H9 (cell line): ENCODE measurements at regions not wholly inside any gene's neighbourhood (a gene's known extent, or its start where the extent isn't known, plus 50 kb on each side); places are given as distances from the start of the nearest gene placed in this dataset.
"Not testable (repeated sequence)": the region's sequence is repeated elsewhere in the genome, so short reads cannot be mapped to it uniquely, and the experiment has no call there.

Experiments used
- DNase-seq: peaks from one replicate; pipeline ENCODE4 v3.0.0-alpha.2; 2017
- H2AFZ ChIP-seq: one replicate; pipeline ENCODE4 v1.6.1; 2013; ENCODE audit warnings: mild to moderate bottlenecking, low read length, control low read depth, moderate library complexity
- H2AK5ac ChIP-seq: 2 replicates; pipeline ENCODE4 v1.6.1; 2013; ENCODE audit warnings: low read length, control low read depth, mixed read lengths; ENCODE audit not compliant: insufficient read length
- H2BK120ac ChIP-seq: one replicate; pipeline ENCODE4 v1.6.1; 2013; ENCODE audit warnings: low read depth, mild to moderate bottlenecking, low read length, control low read depth, inconsistent platforms; ENCODE audit not compliant: poor library complexity, severe bottlenecking
- H2BK12ac ChIP-seq: 2 replicates; pipeline ENCODE4 v1.6.1; 2013; ENCODE audit warnings: low read length, control low read depth, mixed read lengths, low read depth; ENCODE audit not compliant: insufficient read length
- H2BK15ac ChIP-seq: 2 replicates; pipeline ENCODE4 v1.6.1; 2013; ENCODE audit warnings: low read depth, low read length, control low read depth
- H2BK20ac ChIP-seq: one replicate; pipeline ENCODE4 v1.6.1; 2013; ENCODE audit warnings: low read depth, mild to moderate bottlenecking, low read length, control low read depth, inconsistent platforms; ENCODE audit not compliant: poor library complexity, severe bottlenecking
- H2BK5ac ChIP-seq: 2 replicates; pipeline ENCODE4 v1.6.1; 2013; ENCODE audit warnings: low read length, control low read depth, mixed read lengths; ENCODE audit not compliant: insufficient read length
- H3K14ac ChIP-seq: 2 replicates; pipeline ENCODE4 v1.6.1; 2013; ENCODE audit warnings: low read length, control low read depth; ENCODE audit not compliant: insufficient read depth
- H3K18ac ChIP-seq: 2 replicates; pipeline ENCODE4 v1.6.1; 2013; ENCODE audit warnings: low read depth, mild to moderate bottlenecking, mixed read lengths, low read length, control low read depth; ENCODE audit not compliant: insufficient read length
- H3K23ac ChIP-seq: 2 replicates; pipeline ENCODE4 v1.6.1; 2013; ENCODE audit warnings: low read length, control low read depth, mixed read lengths, low read depth; ENCODE audit not compliant: insufficient read length
- H3K23me2 ChIP-seq: 2 replicates; pipeline ENCODE4 v1.6.1; 2013; ENCODE audit warnings: low read depth, mild to moderate bottlenecking, mixed read lengths, low read length, control low read depth; ENCODE audit not compliant: insufficient read length, poor library complexity, severe bottlenecking
- H3K27ac ChIP-seq: 2 replicates; pipeline ENCODE4 v1.5.1; 2013; ENCODE audit warnings: low read length, control low read depth, mixed read lengths, low read depth; ENCODE audit not compliant: insufficient read length
- H3K27me3 ChIP-seq: 2 replicates; pipeline ENCODE4 v1.6.1; 2013; ENCODE audit warnings: low read length, control low read depth, inconsistent platforms; ENCODE audit not compliant: insufficient read depth
- H3K4ac ChIP-seq: 2 replicates; pipeline ENCODE4 v1.6.1; 2013; ENCODE audit warnings: low read depth, mild to moderate bottlenecking, control low read depth, inconsistent platforms, low read length, moderate library complexity
- H3K4me1 ChIP-seq: 2 replicates; pipeline ENCODE4 v1.6.1; 2013; ENCODE audit warnings: low read length, control low read depth, inconsistent platforms; ENCODE audit not compliant: insufficient read depth
- H3K4me2 ChIP-seq: 2 replicates; pipeline ENCODE4 v1.6.1; 2013; ENCODE audit warnings: low read length, control low read depth, mixed read lengths; ENCODE audit not compliant: insufficient read length, insufficient read depth
- H3K56ac ChIP-seq: 2 replicates; pipeline ENCODE4 v1.6.1; 2013; ENCODE audit warnings: low read depth, mild to moderate bottlenecking, mixed read lengths, low read length, control low read depth; ENCODE audit not compliant: insufficient read length
- H3K79me1 ChIP-seq: 2 replicates; pipeline ENCODE4 v1.6.1; 2013; ENCODE audit warnings: low read depth, mild to moderate bottlenecking, moderate library complexity, low read length, control low read depth, inconsistent platforms; ENCODE audit not compliant: insufficient read depth, poor library complexity, severe bottlenecking
- H3K79me2 ChIP-seq: 2 replicates; pipeline ENCODE4 v1.6.1; 2013; ENCODE audit warnings: low read length, control low read depth, inconsistent platforms; ENCODE audit not compliant: insufficient read depth
- H3K9ac ChIP-seq: 2 replicates; pipeline ENCODE4 v1.6.1; 2013; ENCODE audit warnings: low read length, control low read depth, mixed read lengths; ENCODE audit not compliant: insufficient read length; ENCODE audit errors: extremely low read depth
- H3K9me3 ChIP-seq: one replicate; pipeline ENCODE4 v1.6.1; 2013; ENCODE audit warnings: low read depth, low read length, inconsistent platforms; ENCODE audit not compliant: control insufficient read depth
- H3T11ph ChIP-seq: one replicate; pipeline ENCODE4 v1.6.1; 2013; ENCODE audit warnings: mild to moderate bottlenecking, low read length, control low read depth, inconsistent platforms
- H4K20me1 ChIP-seq: one replicate; pipeline ENCODE4 v1.6.1; 2013; ENCODE audit not compliant: control insufficient read depth, insufficient read length, insufficient read depth
- H4K5ac ChIP-seq: 2 replicates; pipeline ENCODE4 v1.6.1; 2013; ENCODE audit warnings: low read depth, mild to moderate bottlenecking, mixed read lengths, low read length, control low read depth; ENCODE audit not compliant: insufficient read length
- H4K8ac ChIP-seq: replicated peaks from 2 replicates; pipeline ENCODE4 v1.6.1; 2013; ENCODE audit warnings: low read length, control low read depth, mixed read lengths, low read depth; ENCODE audit not compliant: insufficient read length
- H4K91ac ChIP-seq: 2 replicates; pipeline ENCODE4 v1.6.1; 2013; ENCODE audit warnings: low read depth, mild to moderate bottlenecking, moderate library complexity, mixed read lengths, low read length, control low read depth; ENCODE audit not compliant: insufficient read length
- H3K27ac Mint-ChIP-seq, 3 experiments: 2 replicates in 2 of 3; 3 replicates in 1 of 3; pipeline ENCODE4 v1.8.0; 2020 to 2021; ENCODE audit warnings: mixed read lengths in 3 of 3, mild to moderate bottlenecking in 1 of 3, moderate library complexity in 1 of 3
- H3K27me3 Mint-ChIP-seq: 2 replicates; pipeline ENCODE4 v1.8.0; 2021; ENCODE audit warnings: low read depth, mild to moderate bottlenecking, moderate library complexity, mixed read lengths
- H3K36me3 Mint-ChIP-seq, 3 experiments: 2 replicates in 2 of 3; 3 replicates in 1 of 3; pipeline ENCODE4 v1.8.0; 2020 to 2021; ENCODE audit warnings: low read depth in 3 of 3, mixed read lengths in 3 of 3; ENCODE audit not compliant: insufficient read depth in 1 of 3
- H3K4me1 Mint-ChIP-seq, 2 experiments: 2 replicates each; pipeline ENCODE4 v1.8.0; 2020; ENCODE audit warnings: mixed read lengths in 2 of 2
- H3K4me3 Mint-ChIP-seq, 2 experiments: 2 replicates in 1 of 2; 3 replicates in 1 of 2; pipeline ENCODE4 v1.8.0; 2020 to 2021; ENCODE audit warnings: mild to moderate bottlenecking in 2 of 2, mixed read lengths in 2 of 2, moderate library complexity in 1 of 2
- H3K9me3 Mint-ChIP-seq, 2 experiments: 2 replicates in 1 of 2; 3 replicates in 1 of 2; pipeline ENCODE4 v1.8.0; 2020; ENCODE audit warnings: mild to moderate bottlenecking in 2 of 2, mixed read lengths in 2 of 2, moderate library complexity in 1 of 2
- WGBS: extraction: QIAGEN DNeasy Blood & Tissue Kit; methylation state at CpG from one replicate; pipeline ENCODE4 v1.1.7; 2013; ENCODE audit warnings: missing lambda C conversion rate, low lambda C conversion rate, mixed read lengths; ENCODE audit not compliant: insufficient read length; ENCODE audit errors: extremely low coverage; 5-methylcytosine and 5-hydroxymethylcytosine counted together
- TF ChIP-seq, protein P1 (sequence below): fragments of 200-600 bp; sonication (generic); conservative IDR thresholded peaks from 3 replicates; pipeline ENCODE4 v1.8.0; 2021; ENCODE audit warnings: antibody characterized with exemption, mild to moderate bottlenecking

DNA sequence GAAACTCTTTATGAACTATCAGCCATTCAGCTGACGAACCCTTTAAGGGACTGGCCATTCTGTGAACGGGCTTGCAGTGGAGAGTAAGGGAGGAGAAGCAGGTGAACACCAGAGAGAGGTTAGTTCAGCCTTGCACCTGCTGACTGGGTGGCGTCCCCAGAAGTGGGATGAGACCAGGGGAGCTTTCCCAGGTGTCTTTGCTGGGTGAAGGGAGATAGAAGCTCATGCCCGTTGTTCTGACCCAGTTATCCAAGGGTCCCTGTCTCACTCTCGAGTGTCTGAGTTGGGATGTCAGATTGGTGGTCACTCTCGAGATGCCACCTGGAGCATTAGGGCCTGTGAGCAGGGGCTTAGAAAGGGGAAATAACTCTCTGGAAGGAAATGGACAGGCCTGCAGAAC lies 68.7 kb downstream of the MSX2 start:
- H3K4me2 ChIP-seq, result no peak overlapping the region
- Mint-ChIP-seq H3K9me3 (no peaks in the 10 kb centered on the region; a peak in 1 of 5 replicates), H3K27ac (no peak overlapping the region), H3K27me3 (peaks cover 12% of the 10 kb centered on the region), H3K4me1 (peaks cover 6 to 7% of the 10 kb centered on the region in 2 experiments), H3K4me3 (no peak overlapping the region), H3K36me3 (no peaks in the 10 kb centered on the region)
- no peak overlapping the region for H3K9ac ChIP-seq
- no peak overlapping the region for H2BK15ac ChIP-seq
- H2BK20ac ChIP-seq, result no peak overlapping the region
- no peaks in the 10 kb centered on the region for H3K9me3 ChIP-seq
- H3K18ac ChIP-seq, result no peak overlapping the region
- no peaks in the 10 kb centered on the region for H3K79me2 ChIP-seq
- H3K23me2 ChIP-seq, result peaks cover 2% of the 10 kb centered on the region
- no peak overlapping the region for H3K4ac ChIP-seq
- no CpG with 5 or more reads among the region's 6 CpGs for WGBS
- TF ChIP-seq, protein P1, sequence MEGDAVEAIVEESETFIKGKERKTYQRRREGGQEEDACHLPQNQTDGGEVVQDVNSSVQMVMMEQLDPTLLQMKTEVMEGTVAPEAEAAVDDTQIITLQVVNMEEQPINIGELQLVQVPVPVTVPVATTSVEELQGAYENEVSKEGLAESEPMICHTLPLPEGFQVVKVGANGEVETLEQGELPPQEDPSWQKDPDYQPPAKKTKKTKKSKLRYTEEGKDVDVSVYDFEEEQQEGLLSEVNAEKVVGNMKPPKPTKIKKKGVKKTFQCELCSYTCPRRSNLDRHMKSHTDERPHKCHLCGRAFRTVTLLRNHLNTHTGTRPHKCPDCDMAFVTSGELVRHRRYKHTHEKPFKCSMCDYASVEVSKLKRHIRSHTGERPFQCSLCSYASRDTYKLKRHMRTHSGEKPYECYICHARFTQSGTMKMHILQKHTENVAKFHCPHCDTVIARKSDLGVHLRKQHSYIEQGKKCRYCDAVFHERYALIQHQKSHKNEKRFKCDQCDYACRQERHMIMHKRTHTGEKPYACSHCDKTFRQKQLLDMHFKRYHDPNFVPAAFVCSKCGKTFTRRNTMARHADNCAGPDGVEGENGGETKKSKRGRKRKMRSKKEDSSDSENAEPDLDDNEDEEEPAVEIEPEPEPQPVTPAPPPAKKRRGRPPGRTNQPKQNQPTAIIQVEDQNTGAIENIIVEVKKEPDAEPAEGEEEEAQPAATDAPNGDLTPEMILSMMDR, result no peak
- no peak overlapping the region for H3K23ac ChIP-seq
- H4K91ac ChIP-seq, result no peak overlapping the region
- no peaks in the 10 kb centered on the region for H3K27me3 ChIP-seq
- H2AK5ac ChIP-seq, result no peak overlapping the region
- H3T11ph ChIP-seq, result no peak overlapping the region
- no peak overlapping the region for H2BK120ac ChIP-seq
- no peaks in the 10 kb centered on the region; the same call in 1 of the 2 replicates for H3K4me1 ChIP-seq
- H2BK5ac ChIP-seq, result no peak overlapping the region
- H4K8ac ChIP-seq, result no peak overlapping the region
- DNase-seq, result no peak
- H3K27ac ChIP-seq, result no peak overlapping the region
- no peaks in the 10 kb centered on the region for H4K20me1 ChIP-seq
- no peak overlapping the region for H3K14ac ChIP-seq
- H2BK12ac ChIP-seq, result no peak overlapping the region
- H4K5ac ChIP-seq, result no peak overlapping the region
- H3K79me1 ChIP-seq, result no peaks in the 10 kb centered on the region
- no peak overlapping the region for H3K56ac ChIP-seq
- H2AFZ ChIP-seq, result no peak overlapping the region

DNA sequence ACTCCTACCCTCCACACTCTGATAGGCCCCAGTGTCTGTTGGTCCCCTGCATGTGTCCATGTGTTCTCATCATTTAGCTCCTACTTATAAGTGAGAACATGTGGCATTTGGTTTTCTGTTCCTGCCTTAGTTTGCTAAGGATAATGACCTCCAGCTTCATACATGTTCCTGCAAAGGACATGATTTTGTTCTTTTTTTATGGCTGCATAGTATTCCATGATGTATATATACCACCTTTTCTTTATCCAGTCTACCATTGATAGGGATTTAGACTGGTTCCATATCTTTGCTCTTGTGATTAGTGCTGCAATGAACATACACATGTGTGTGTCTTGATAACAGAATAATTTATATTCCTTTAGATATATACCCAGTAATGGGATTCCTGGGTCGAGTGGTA lies 67.9 kb downstream of the MSX2 start:
- not testable (repeated sequence) for DNase-seq, H2BK12ac ChIP-seq, H3K9me3 Mint-ChIP-seq, H3K36me3 Mint-ChIP-seq, H2BK20ac ChIP-seq, H3K9ac ChIP-seq, H3K4me3 Mint-ChIP-seq, H2AFZ ChIP-seq, H3K27ac ChIP-seq, H3K27me3 ChIP-seq, H3K4me1 ChIP-seq, H4K5ac ChIP-seq, H4K91ac ChIP-seq, H3K23me2 ChIP-seq, H2BK5ac ChIP-seq, H3K18ac ChIP-seq, H3K79me2 ChIP-seq, H3K79me1 ChIP-seq, H3K4me2 ChIP-seq, H3K4ac ChIP-seq, H3K23ac ChIP-seq, H3K4me1 Mint-ChIP-seq, H3K56ac ChIP-seq, H2AK5ac ChIP-seq, H3K9me3 ChIP-seq, H2BK120ac ChIP-seq, H4K8ac ChIP-seq, H3T11ph ChIP-seq, H4K20me1 ChIP-seq, H2BK15ac ChIP-seq, H3K14ac ChIP-seq, H3K27ac Mint-ChIP-seq
- H3K27me3 Mint-ChIP-seq, result peaks cover 14% of the 10 kb centered on the region
- WGBS, result no CpG with 5 or more reads among the region's 1 CpG
